ENCODE measurements at regions not wholly inside any gene's neighbourhood (a gene's known extent, or its start where the extent isn't known, plus 50 kb on each side); places are given as distances from the start of the nearest gene placed in this dataset.

DNA sequence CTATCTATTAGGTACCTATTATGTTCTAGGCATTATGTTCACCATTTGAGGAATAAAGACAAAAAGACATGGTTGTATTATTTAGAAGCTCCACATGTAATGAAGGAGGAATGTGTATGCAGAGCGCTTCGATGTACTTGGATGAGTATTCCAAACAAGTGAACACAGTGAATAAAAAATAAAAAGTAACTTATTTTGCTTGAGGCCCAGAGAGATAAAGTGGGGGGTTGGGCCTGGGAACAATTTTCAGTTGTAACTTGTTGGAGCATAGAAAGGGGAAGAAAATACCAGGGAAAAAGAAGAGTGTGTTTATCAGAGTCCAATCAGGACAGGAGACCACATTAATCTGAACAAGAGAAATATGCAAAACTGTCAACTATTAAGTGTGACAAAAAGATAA is 445.7 kb upstream of the BCHE start:
- Histone ChIP-seq H3K4me2 (replicated peaks; ENCODE audit: low read depth, low read length, poor library complexity, severe bottlenecking) (no peak overlapping the region), H3K9me3 (ENCODE audit: control extremely low read depth in 1 of 3, control insufficient read depth in 2 of 3, insufficient read depth in 1 of 3, low read length in 2 of 3) (no peaks in the 10 kb centered on the region), H3K27ac (ENCODE audit: low read length in 2 of 2) (no peak overlapping the region), H3K4me3 (ENCODE audit: control extremely low read depth in 1 of 5, extremely low read depth in 1 of 5, insufficient read depth in 1 of 5, low read depth in 2 of 5, low read length in 4 of 5) (no peak overlapping the region), H3K79me2 (ENCODE audit: control insufficient read depth, insufficient read depth, low read length) (no peaks in the 10 kb centered on the region), H4K20me1 (ENCODE audit: control insufficient read depth, insufficient read depth, low read length, poor library complexity, severe bottlenecking) (no peaks in the 10 kb centered on the region), H2AFZ (ENCODE audit: insufficient read depth, low read depth, low read length, poor library complexity, severe bottlenecking) (no peak overlapping the region), H3K36me3 (replicated peaks in 1 of 2; ENCODE audit: control extremely low read depth in 1 of 2, control insufficient read depth in 1 of 2, extremely low read depth in 1 of 2, insufficient read depth in 2 of 2, low read length in 1 of 2) (no peaks in the 10 kb centered on the region), H3K9ac (ENCODE audit: low read length) (no peak overlapping the region), H3K27me3 (replicated peaks in 1 of 4; ENCODE audit: control extremely low read depth in 1 of 4, control insufficient read depth in 3 of 4, insufficient read depth in 4 of 4, low read length in 3 of 4) (no peaks in the 10 kb centered on the region), H3K4me1 (ENCODE audit: control insufficient read depth in 2 of 2, insufficient read depth in 2 of 2, low read length in 2 of 2) (no peaks in the 10 kb centered on the region)
- Mint-ChIP-seq H3K27me3 (no peaks in the 10 kb centered on the region), H3K27ac (no peak overlapping the region), H3K4me1 (no peaks in the 10 kb centered on the region), H3K4me3 (no peak overlapping the region), H3K9me3 (ENCODE audit: insufficient read depth) (no peaks in the 10 kb centered on the region)
- no peak for ATAC-seq (ENCODE audit: low read depth)
- CTCF ChIA-PET, result no interaction called here
- TF ChIP-seq CTCF (IDR thresholded peaks at IDR 0.05), result no peak
- no CpG with 5 or more reads among the region's 2 CpGs for WGBS (ENCODE audit: insufficient coverage)
- intact Hi-C loops (cut with micrococcal nuclease), result no loop called here
- DNase-seq, result no peak
- POLR2A ChIA-PET, result no interaction called here

- TF ChIP-seq EZH2 (IDR thresholded peaks at IDR 0.05; ENCODE audit: borderline replicate concordance, insufficient read depth, low read depth, low read length, poor library complexity, severe bottlenecking) (no peak), CTCF (IDR thresholded peaks at IDR 0.05) (no peak)
- H3K79me2 ChIP-seq (ENCODE audit: control insufficient read depth, insufficient read depth, low read length), result no peaks in the 10 kb centered on the region
- H3K4me2 ChIP-seq (replicated peaks; ENCODE audit: low read depth, low read length, poor library complexity, severe bottlenecking), result no peak overlapping the region
- POLR2A ChIA-PET, result no interaction called here
- no peak for DNase-seq
- CTCF ChIA-PET, result no interaction called here
- no peak for ATAC-seq (ENCODE audit: low read depth)
- Mint-ChIP-seq H3K27ac (no peak overlapping the region), H3K9me3 (ENCODE audit: insufficient read depth) (no peaks in the 10 kb centered on the region), H3K27me3 (no peaks in the 10 kb centered on the region), H3K4me3 (no peak overlapping the region), H3K4me1 (no peaks in the 10 kb centered on the region)
- H2AFZ ChIP-seq (ENCODE audit: insufficient read depth, low read depth, low read length, poor library complexity, severe bottlenecking), result no peak overlapping the region
- H3K27me3 ChIP-seq (replicated peaks in 1 of 4; ENCODE audit: control extremely low read depth in 1 of 4, control insufficient read depth in 3 of 4, insufficient read depth in 4 of 4, low read length in 3 of 4), result no peaks in the 10 kb centered on the region
- H3K9ac ChIP-seq (ENCODE audit: low read length), result no peak overlapping the region
- H4K20me1 ChIP-seq (ENCODE audit: control insufficient read depth, insufficient read depth, low read length, poor library complexity, severe bottlenecking), result no peaks in the 10 kb centered on the region
- no CpG with 5 or more reads among the region's 2 CpGs for WGBS (ENCODE audit: insufficient coverage)
- intact Hi-C loops (cut with micrococcal nuclease), result no loop called here
- no peaks in the 10 kb centered on the region for H3K9me3 ChIP-seq (ENCODE audit: control extremely low read depth in 1 of 3, control insufficient read depth in 2 of 3, insufficient read depth in 1 of 3, low read length in 2 of 3)
- H3K4me3 ChIP-seq (ENCODE audit: control extremely low read depth in 1 of 5, extremely low read depth in 1 of 5, insufficient read depth in 1 of 5, low read depth in 2 of 5, low read length in 4 of 5), result no peak overlapping the region
- H3K4me1 ChIP-seq (ENCODE audit: control insufficient read depth in 2 of 2, insufficient read depth in 2 of 2, low read length in 2 of 2), result no peaks in the 10 kb centered on the region
- H3K27ac ChIP-seq (ENCODE audit: low read length in 2 of 2), result no peak overlapping the region
- H3K36me3 ChIP-seq (replicated peaks in 1 of 2; ENCODE audit: control extremely low read depth in 1 of 2, control insufficient read depth in 1 of 2, extremely low read depth in 1 of 2, insufficient read depth in 2 of 2, low read length in 1 of 2), result no peaks in the 10 kb centered on the region
Measured at GRCh38 chr3:166279636-166280035, 442.4 kb upstream of the BCHE start.
